ENCODE measurements at regions not wholly inside any gene's neighbourhood (a gene's known extent, or its start where the extent isn't known, plus 50 kb on each side); places are given as distances from the start of the nearest gene placed in this dataset.

DNA sequence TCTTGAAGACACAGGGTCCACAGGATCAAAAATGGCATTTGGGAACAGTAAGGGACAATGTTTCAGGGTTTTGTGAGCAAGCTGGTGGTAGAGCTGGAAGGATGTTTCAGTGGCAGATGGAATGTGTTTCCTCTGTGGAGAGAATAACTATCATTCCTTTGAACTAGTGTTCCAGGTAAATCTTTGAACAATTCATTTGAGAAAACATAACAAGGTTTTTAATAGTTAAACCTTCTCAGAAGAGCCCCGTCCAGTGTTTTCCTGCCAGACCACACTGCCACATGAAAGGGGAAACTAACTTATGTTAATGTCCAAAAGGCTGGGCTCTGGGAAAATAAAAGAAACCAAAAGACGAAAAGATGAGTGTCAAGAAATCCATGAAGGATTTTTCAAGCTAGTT, 207.0 kb upstream of the ZNF462 start:
- H3K4me3 ChIP-seq (ENCODE audit: severe bottlenecking): no peak overlapping the region
- no peak for ATAC-seq (ENCODE audit: low read depth)
- H3K36me3 ChIP-seq (ENCODE audit: low read depth): no peaks in the 10 kb centered on the region
- H3K9me3 ChIP-seq (ENCODE audit: severe bottlenecking): no peaks in the 10 kb centered on the region
- DNase-seq (ENCODE audit: low spot score): no peak
- no peaks in the 10 kb centered on the region for H3K27me3 ChIP-seq (ENCODE audit: insufficient read depth, poor library complexity, severe bottlenecking)
- TF ChIP-seq, protein P1, sequence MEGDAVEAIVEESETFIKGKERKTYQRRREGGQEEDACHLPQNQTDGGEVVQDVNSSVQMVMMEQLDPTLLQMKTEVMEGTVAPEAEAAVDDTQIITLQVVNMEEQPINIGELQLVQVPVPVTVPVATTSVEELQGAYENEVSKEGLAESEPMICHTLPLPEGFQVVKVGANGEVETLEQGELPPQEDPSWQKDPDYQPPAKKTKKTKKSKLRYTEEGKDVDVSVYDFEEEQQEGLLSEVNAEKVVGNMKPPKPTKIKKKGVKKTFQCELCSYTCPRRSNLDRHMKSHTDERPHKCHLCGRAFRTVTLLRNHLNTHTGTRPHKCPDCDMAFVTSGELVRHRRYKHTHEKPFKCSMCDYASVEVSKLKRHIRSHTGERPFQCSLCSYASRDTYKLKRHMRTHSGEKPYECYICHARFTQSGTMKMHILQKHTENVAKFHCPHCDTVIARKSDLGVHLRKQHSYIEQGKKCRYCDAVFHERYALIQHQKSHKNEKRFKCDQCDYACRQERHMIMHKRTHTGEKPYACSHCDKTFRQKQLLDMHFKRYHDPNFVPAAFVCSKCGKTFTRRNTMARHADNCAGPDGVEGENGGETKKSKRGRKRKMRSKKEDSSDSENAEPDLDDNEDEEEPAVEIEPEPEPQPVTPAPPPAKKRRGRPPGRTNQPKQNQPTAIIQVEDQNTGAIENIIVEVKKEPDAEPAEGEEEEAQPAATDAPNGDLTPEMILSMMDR (IDR thresholded peaks at IDR 0.05; ENCODE audit: poor library complexity, severe bottlenecking): no peak
- no peak overlapping the region for H3K27ac ChIP-seq (ENCODE audit: poor library complexity, severe bottlenecking)
- no peaks in the 10 kb centered on the region for H3K4me1 ChIP-seq (ENCODE audit: insufficient read depth, poor library complexity, severe bottlenecking)

DNA sequence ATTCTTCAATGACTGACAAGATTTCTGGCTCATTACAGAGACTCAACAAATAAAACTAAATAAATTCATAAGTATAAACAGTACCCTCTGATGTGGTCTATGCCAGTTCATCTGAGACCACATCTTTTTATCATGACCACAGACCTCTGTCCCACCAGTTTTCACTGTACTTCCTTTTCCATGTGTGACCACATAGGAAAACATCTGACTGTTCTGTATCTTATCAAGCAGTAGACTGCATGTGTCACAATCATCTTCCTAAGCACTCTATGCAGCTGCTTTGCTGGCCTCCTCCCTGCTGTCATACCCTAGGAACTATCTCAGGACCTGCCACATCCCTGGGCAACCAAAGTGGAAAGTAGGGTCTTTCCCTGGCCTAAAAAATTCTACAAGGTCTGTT, 205.0 kb upstream of the ZNF462 start:
- Histone ChIP-seq H3K4me1 (ENCODE audit: insufficient read depth, poor library complexity, severe bottlenecking) (no peaks in the 10 kb centered on the region), H3K36me3 (ENCODE audit: low read depth) (no peaks in the 10 kb centered on the region), H3K4me3 (ENCODE audit: severe bottlenecking) (no peak overlapping the region), H3K9me3 (ENCODE audit: severe bottlenecking) (no peaks in the 10 kb centered on the region), H3K27ac (ENCODE audit: poor library complexity, severe bottlenecking) (no peak overlapping the region), H3K27me3 (ENCODE audit: insufficient read depth, poor library complexity, severe bottlenecking) (no peaks in the 10 kb centered on the region)
- ATAC-seq (ENCODE audit: low read depth): no peak
- no peak for DNase-seq (ENCODE audit: low spot score)
- TF ChIP-seq, protein P1 (IDR thresholded peaks at IDR 0.05; ENCODE audit: poor library complexity, severe bottlenecking): no peak

DNA sequence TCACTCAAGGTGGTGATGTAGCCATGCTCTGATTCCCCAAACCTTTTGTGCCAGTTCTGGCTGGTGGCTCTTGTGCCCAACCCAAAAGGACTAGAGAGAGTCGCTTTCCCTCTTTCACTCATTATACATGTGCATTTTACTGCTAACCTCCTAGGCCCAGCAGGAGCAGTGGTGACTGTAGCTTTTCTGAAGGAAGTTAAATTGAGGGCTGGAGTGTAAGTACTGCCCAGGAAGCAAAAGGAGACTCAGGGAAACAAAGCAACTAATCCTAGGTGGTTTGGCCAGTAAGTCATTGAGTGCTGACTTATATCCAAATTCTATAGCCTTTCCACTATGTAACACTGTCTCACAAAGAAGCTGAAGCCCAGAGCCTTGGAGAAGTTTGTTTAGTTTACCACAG, 194.4 kb upstream of the ZNF462 start:
- TF ChIP-seq, protein P1 (IDR thresholded peaks at IDR 0.05; ENCODE audit: poor library complexity, severe bottlenecking): no peak
- Histone ChIP-seq H3K36me3 (ENCODE audit: low read depth) (no peaks in the 10 kb centered on the region), H3K27me3 (ENCODE audit: insufficient read depth, poor library complexity, severe bottlenecking) (no peaks in the 10 kb centered on the region), H3K4me3 (ENCODE audit: severe bottlenecking) (no peak overlapping the region), H3K27ac (ENCODE audit: poor library complexity, severe bottlenecking) (no peak overlapping the region), H3K9me3 (ENCODE audit: severe bottlenecking) (no peaks in the 10 kb centered on the region), H3K4me1 (ENCODE audit: insufficient read depth, poor library complexity, severe bottlenecking) (no peaks in the 10 kb centered on the region)
- no peak for DNase-seq (ENCODE audit: low spot score)
- no peak for ATAC-seq (ENCODE audit: low read depth)

DNA sequence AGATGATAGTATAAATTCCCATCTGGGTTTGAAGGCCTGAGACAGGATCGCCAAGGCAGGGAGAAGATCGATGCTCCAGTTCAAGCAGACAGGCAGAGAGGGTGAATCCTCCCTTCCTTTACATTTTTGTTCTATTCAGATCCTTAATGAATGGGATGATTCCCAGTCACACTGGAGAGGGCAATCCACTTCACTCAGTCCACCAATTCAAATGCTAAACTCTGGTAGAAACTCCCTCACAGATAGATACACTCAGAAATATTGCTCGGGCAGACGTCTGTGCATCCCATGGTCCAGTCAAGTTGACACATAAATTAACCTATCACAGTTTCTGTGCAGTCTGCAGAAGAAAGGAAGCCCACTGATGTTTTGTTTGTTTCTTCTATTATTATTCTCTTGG, 193.1 kb upstream of the ZNF462 start:
- TF ChIP-seq, protein P1 (IDR thresholded peaks at IDR 0.05; ENCODE audit: poor library complexity, severe bottlenecking): no peak

DNA sequence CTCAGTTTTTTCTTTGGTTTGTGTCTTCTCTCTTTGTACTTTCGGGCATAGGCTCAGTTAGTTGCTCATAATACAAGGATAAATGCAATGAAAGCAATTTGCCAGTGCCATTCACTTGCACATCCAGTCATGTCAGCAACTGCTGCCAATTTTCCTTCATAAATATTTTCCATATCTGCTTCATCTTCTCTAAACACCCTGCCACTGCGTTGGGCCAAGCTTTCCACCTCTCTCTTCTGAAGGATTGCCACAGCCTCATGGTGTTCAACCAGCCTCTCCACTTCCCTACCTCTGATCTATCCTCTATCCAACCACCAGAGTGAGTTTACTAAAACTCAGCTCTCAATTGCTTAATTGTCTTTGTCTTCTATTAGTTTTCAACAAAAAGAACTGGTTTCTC, 192.5 kb upstream of the ZNF462 start:
- no peak for ATAC-seq (ENCODE audit: low read depth)
- H3K27ac ChIP-seq (ENCODE audit: poor library complexity, severe bottlenecking): no peak overlapping the region
- H3K4me1 ChIP-seq (ENCODE audit: insufficient read depth, poor library complexity, severe bottlenecking): no peaks in the 10 kb centered on the region
- no peak overlapping the region for H3K4me3 ChIP-seq (ENCODE audit: severe bottlenecking)
- no peaks in the 10 kb centered on the region for H3K36me3 ChIP-seq (ENCODE audit: low read depth)
- TF ChIP-seq, protein P1 (IDR thresholded peaks at IDR 0.05; ENCODE audit: poor library complexity, severe bottlenecking): no peak
- no peak for DNase-seq (ENCODE audit: low spot score)
- no peaks in the 10 kb centered on the region for H3K9me3 ChIP-seq (ENCODE audit: severe bottlenecking)
- H3K27me3 ChIP-seq (ENCODE audit: insufficient read depth, poor library complexity, severe bottlenecking): no peaks in the 10 kb centered on the region

More for the DNA sequence above, 193.1 kb upstream of the ZNF462 start:
- DNase-seq (ENCODE audit: low spot score) (no peak), ATAC-seq (ENCODE audit: low read depth) (no peak)
- Histone ChIP-seq H3K4me1 (ENCODE audit: insufficient read depth, poor library complexity, severe bottlenecking) (no peaks in the 10 kb centered on the region), H3K36me3 (ENCODE audit: low read depth) (no peaks in the 10 kb centered on the region), H3K4me3 (ENCODE audit: severe bottlenecking) (no peak overlapping the region), H3K9me3 (ENCODE audit: severe bottlenecking) (no peaks in the 10 kb centered on the region), H3K27ac (ENCODE audit: poor library complexity, severe bottlenecking) (no peak overlapping the region), H3K27me3 (ENCODE audit: insufficient read depth, poor library complexity, severe bottlenecking) (no peaks in the 10 kb centered on the region)

Data from RWPE2 (cell line).